Nephron (organoid): ENCODE measurements at regions not wholly inside any gene's neighbourhood (a gene's known extent, or its start where the extent isn't known, plus 50 kb on each side); places are given as distances from the start of the nearest gene placed in this dataset.

Experiments
- H3K27ac Mint-ChIP-seq, 3 experiments: 2 replicates each; pipeline ENCODE4 v1.8.0; 2020; ENCODE audit warnings: mixed read lengths in 3 of 3, mild to moderate bottlenecking in 2 of 3, moderate library complexity in 1 of 3
- H3K27me3 Mint-ChIP-seq: 2 replicates; pipeline ENCODE4 v1.8.0; 2021; ENCODE audit warnings: low read depth, mild to moderate bottlenecking, moderate library complexity, mixed read lengths
- H3K36me3 Mint-ChIP-seq: 2 replicates; pipeline ENCODE4 v1.8.0; 2020; ENCODE audit warnings: low read depth, mixed read lengths
- H3K4me1 Mint-ChIP-seq: 2 replicates; pipeline ENCODE4 v1.8.0; 2020; ENCODE audit warnings: mixed read lengths
- H3K4me3 Mint-ChIP-seq, 3 experiments: 2 replicates each; pipeline ENCODE4 v1.8.0; 2020; ENCODE audit warnings: mild to moderate bottlenecking in 3 of 3, mixed read lengths in 3 of 3, moderate library complexity in 2 of 3
- H3K9me3 Mint-ChIP-seq: 2 replicates; pipeline ENCODE4 v1.8.0; 2020; ENCODE audit warnings: mixed read lengths
- TF ChIP-seq, protein P1 (sequence below), 3 experiments: fragments of 200-600 bp; sonication (generic); IDR thresholded peaks; one replicate each; pipeline ENCODE4 v1.5.0; 2021; ENCODE audit warnings: antibody characterized with exemption in 3 of 3; ENCODE audit not compliant: unreplicated experiment in 3 of 3

DNA sequence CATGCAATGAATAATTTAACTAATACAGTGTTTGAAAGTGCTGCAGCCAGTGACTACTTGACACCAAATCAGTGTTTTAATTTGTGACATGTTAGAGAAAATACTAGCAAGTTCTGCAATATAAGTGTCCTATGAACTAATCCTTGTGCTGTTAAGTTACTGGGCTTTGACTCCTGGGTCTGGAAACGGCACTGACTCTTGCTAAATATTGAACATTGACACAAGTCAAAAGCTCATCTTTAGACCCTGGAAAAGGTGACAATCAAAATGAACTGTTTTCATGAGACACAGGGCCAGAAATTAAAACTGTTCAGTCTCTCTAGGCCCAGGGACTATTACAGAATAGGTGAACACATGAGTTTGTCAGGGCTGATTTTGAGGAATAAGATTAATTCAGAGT lies 268.1 kb downstream of the IPO8 start:
- Mint-ChIP-seq H3K9me3 (peaks cover 18% of the 10 kb centered on the region), H3K36me3 (no peaks in the 10 kb centered on the region), H3K4me1 (no peaks in the 10 kb centered on the region), H3K27me3 (no peaks in the 10 kb centered on the region), H3K27ac (no peak overlapping the region), H3K4me3 (no peak overlapping the region)
- TF ChIP-seq, protein P1, sequence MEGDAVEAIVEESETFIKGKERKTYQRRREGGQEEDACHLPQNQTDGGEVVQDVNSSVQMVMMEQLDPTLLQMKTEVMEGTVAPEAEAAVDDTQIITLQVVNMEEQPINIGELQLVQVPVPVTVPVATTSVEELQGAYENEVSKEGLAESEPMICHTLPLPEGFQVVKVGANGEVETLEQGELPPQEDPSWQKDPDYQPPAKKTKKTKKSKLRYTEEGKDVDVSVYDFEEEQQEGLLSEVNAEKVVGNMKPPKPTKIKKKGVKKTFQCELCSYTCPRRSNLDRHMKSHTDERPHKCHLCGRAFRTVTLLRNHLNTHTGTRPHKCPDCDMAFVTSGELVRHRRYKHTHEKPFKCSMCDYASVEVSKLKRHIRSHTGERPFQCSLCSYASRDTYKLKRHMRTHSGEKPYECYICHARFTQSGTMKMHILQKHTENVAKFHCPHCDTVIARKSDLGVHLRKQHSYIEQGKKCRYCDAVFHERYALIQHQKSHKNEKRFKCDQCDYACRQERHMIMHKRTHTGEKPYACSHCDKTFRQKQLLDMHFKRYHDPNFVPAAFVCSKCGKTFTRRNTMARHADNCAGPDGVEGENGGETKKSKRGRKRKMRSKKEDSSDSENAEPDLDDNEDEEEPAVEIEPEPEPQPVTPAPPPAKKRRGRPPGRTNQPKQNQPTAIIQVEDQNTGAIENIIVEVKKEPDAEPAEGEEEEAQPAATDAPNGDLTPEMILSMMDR (IDR thresholded peaks at IDR 0.05; ENCODE audit: unreplicated experiment in 3 of 3) = no peak

DNA sequence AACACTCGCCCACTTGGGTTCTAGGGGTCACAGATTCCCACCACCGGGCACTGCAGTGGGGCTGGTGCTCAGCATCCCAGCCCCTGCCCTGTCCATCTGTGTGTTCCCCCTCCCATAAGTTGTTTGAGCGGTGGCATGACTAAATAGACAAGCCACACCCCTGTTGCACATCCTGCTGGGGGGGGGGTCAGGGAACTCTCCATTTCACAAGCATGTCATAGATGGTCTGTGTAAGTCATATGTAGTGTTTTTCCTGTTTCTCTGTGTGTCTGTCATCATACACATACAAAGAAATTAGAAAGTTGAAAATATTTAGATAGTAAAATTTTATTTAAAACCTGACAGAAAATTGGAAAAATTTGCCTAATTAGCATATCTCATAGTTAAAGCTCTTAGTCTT lies 270.2 kb downstream of the IPO8 start:
- Mint-ChIP-seq H3K9me3 (peaks cover 18% of the 10 kb centered on the region), H3K27ac (no peak overlapping the region), H3K27me3 (no peaks in the 10 kb centered on the region), H3K4me1 (no peaks in the 10 kb centered on the region), H3K36me3 (no peaks in the 10 kb centered on the region), H3K4me3 (no peak overlapping the region)
- TF ChIP-seq, protein P1 (IDR thresholded peaks at IDR 0.05; ENCODE audit: unreplicated experiment in 3 of 3) = no peak

DNA sequence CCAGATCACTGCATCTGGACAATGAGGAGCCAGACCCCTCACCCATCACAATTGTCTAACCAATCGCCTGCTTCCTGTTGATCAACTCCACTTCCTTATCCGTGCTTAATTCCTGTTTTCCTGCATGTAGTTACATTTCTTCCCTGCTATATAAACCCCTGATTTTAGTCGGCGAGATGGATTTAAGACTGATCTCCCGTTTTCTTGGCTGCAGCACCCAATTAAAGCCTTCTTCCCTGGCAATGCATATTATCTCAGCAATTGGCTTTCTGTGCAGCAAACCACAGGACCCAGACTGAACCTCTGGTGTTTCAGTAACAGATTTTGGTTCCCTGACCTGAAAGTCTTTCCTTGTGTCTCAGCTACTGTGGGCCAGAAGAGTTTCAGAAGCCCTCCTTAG lies 272.3 kb downstream of the IPO8 start:
- H3K4me3 Mint-ChIP-seq = no peak overlapping the region
- peaks cover 18% of the 10 kb centered on the region for H3K9me3 Mint-ChIP-seq
- no peaks in the 10 kb centered on the region for H3K4me1 Mint-ChIP-seq
- H3K27me3 Mint-ChIP-seq = no peaks in the 10 kb centered on the region
- no peak overlapping the region for H3K27ac Mint-ChIP-seq
- H3K36me3 Mint-ChIP-seq = no peaks in the 10 kb centered on the region
- TF ChIP-seq, protein P1 (IDR thresholded peaks at IDR 0.05; ENCODE audit: unreplicated experiment in 3 of 3) = no peak

DNA sequence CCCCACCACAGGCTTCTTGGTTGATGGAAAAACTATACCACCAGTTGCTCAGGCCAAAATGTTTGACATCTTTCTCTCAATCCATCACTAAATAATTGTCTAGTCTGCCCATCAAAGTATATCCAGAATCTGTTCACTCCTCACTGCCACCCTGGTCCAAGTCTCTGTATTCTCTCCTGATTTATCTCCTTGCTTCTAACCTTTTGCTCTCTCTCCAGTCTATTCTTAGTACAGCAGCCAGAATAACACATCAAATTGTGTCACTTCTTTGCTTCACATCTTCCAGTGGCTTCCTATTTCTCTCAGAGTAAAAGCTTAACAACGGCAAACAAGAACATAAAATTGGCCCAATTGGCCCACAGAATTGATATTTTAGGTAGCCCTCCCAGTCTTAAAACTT lies 272.8 kb downstream of the IPO8 start:
- H3K27me3 Mint-ChIP-seq = no peaks in the 10 kb centered on the region
- H3K9me3 Mint-ChIP-seq = peaks cover 18% of the 10 kb centered on the region
- H3K4me1 Mint-ChIP-seq = no peaks in the 10 kb centered on the region
- no peak overlapping the region for H3K27ac Mint-ChIP-seq
- no peak overlapping the region for H3K4me3 Mint-ChIP-seq
- TF ChIP-seq, protein P1 (IDR thresholded peaks at IDR 0.05; ENCODE audit: unreplicated experiment in 3 of 3) = no peak
- no peaks in the 10 kb centered on the region for H3K36me3 Mint-ChIP-seq

DNA sequence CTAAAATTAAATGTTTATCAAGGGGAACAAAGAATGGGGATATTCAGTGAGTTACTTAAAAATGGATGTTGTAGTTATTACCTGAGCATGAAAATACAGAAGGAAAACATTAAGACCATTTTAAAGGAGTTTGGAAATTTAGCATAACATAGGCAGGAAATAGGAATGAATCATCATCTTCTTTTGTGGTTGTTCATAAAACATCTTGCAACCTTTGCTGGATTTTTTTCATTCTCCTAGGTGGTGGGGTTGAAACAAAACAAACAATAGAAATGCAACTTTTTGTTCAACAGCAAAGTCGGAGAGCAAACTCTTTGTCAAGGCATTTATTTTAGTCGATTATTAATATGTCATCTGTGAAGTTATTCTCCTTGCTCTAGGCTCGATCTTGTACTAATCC lies 275.1 kb downstream of the IPO8 start:
- H3K36me3 Mint-ChIP-seq = no peaks in the 10 kb centered on the region
- TF ChIP-seq, protein P1 (IDR thresholded peaks at IDR 0.05; ENCODE audit: unreplicated experiment in 3 of 3) = no peak
- H3K27ac Mint-ChIP-seq = no peak overlapping the region
- H3K9me3 Mint-ChIP-seq = peaks cover 16% of the 10 kb centered on the region
- H3K4me1 Mint-ChIP-seq = no peaks in the 10 kb centered on the region
- H3K27me3 Mint-ChIP-seq = no peaks in the 10 kb centered on the region
- no peak overlapping the region for H3K4me3 Mint-ChIP-seq

DNA sequence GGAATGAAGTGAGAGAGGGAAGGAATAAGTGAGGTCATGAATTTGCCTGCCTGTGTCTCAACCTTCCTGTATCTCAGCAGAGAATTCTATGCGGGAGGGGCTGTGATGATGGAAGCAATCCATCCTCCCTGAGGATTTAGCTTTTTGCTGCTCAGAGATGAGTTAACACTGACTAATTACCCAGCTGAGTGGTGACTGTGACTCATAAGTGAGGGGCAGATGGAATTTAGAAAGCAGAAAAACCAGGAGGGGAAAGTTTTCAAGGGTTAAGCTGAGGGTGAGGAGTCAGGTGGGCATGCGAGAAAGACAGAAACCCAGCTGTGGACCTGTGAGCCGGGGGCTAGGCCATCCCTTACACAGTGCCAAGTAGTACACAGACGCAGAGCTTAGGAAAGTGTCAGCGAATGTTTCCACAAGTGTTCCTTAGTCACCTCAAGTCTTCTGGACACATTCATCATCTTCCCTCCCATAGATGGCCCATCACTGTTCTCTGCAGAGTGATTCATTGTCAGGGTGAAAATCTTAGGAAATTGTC lies 277.9 kb downstream of the IPO8 start:
- TF ChIP-seq, protein P1 (IDR thresholded peaks at IDR 0.05; ENCODE audit: unreplicated experiment in 3 of 3) = no peak
- Mint-ChIP-seq H3K27ac (no peak overlapping the region), H3K27me3 (peaks cover 3% of the 10 kb centered on the region), H3K4me1 (no peaks in the 10 kb centered on the region), H3K4me3 (no peak overlapping the region), H3K9me3 (peaks cover 6% of the 10 kb centered on the region), H3K36me3 (no peaks in the 10 kb centered on the region)
